Occipital lobe (tissue), 1 donor: ENCODE measurements at regions not wholly inside any gene's neighbourhood (a gene's known extent, or its start where the extent isn't known, plus 50 kb on each side); places are given as distances from the start of the nearest gene placed in this dataset.
"Not testable (repeated sequence)": the region's sequence is repeated elsewhere in the genome, so short reads cannot be mapped to it uniquely, and the experiment has no call there.

ENCODE experiments used
- DNase-seq: peaks from one replicate; lab custom pipeline; 2025; lab: John Stamatoyannopoulos, UW

- no peak for DNase-seq
Observed at GRCh38 chr6:86609549-86610388, 327.6 kb upstream of the HTR1E start.

GRCh38 chr6:86603364-86603763 lies 334.0 kb upstream of the HTR1E start:
- DNase-seq: not testable (repeated sequence)

- not testable (repeated sequence) for DNase-seq
Observed at GRCh38 chr6:86602093-86602492, 335.2 kb upstream of the HTR1E start.

GRCh38 chr6:86598969-86599368 lies 338.4 kb upstream of the HTR1E start:
- DNase-seq: not testable (repeated sequence)

- no peak for DNase-seq
Observed at GRCh38 chr6:86595641-86596040, 341.7 kb upstream of the HTR1E start.

- no peak for DNase-seq
Observed at GRCh38 chr6:86586195-86586594, 351.1 kb upstream of the HTR1E start.

GRCh38 chr6:86581833-86582232 lies 355.5 kb upstream of the HTR1E start:
- DNase-seq: no peak

- no peak for DNase-seq
Observed at GRCh38 chr6:86563197-86563596, 374.1 kb upstream of the HTR1E start.

GRCh38 chr6:86558318-86558717 lies 379.0 kb upstream of the HTR1E start:
- no peak for DNase-seq

GRCh38 chr6:86537292-86537861 lies 400.0 kb upstream of the HTR1E start:
- no peak for DNase-seq

- no peak for DNase-seq
Observed at GRCh38 chr6:86536121-86536520, 401.2 kb upstream of the HTR1E start.

GRCh38 chr6:86535100-86535499 lies 402.2 kb upstream of the HTR1E start:
- no peak for DNase-seq

- no peak for DNase-seq
Observed at GRCh38 chr6:86529635-86530034, 407.7 kb upstream of the HTR1E start.

GRCh38 chr6:86526238-86526637 lies 411.1 kb upstream of the HTR1E start:
- no peak for DNase-seq

- DNase-seq: no peak
Observed at GRCh38 chr6:86516087-86516486, 421.2 kb upstream of the HTR1E start.

- DNase-seq: no peak
Observed at GRCh38 chr6:86511962-86512361, 425.4 kb upstream of the HTR1E start.

- no peak for DNase-seq
Observed at GRCh38 chr6:86508230-86508629, 429.1 kb upstream of the HTR1E start.

GRCh38 chr6:86502497-86502896 lies 434.8 kb upstream of the HTR1E start:
- no peak for DNase-seq

GRCh38 chr6:86500035-86500434 lies 437.3 kb upstream of the HTR1E start:
- DNase-seq: no peak

GRCh38 chr6:86489042-86489441 lies 448.3 kb upstream of the HTR1E start:
- not testable (repeated sequence) for DNase-seq

- no peak for DNase-seq
Observed at GRCh38 chr6:86487660-86488221, 449.6 kb upstream of the HTR1E start.

GRCh38 chr6:86478316-86478715 lies 459.0 kb upstream of the HTR1E start:
- DNase-seq: not testable (repeated sequence)
